Endothelial cell of umbilical vein (primary cell): ENCODE measurements at regions not wholly inside any gene's neighbourhood (a gene's known extent, or its start where the extent isn't known, plus 50 kb on each side); places are given as distances from the start of the nearest gene placed in this dataset.

Source experiments
- BruUV-seq: library from RNA; stranded (reverse); fragments of 400-500 nt; replicated peaks from 2 replicates; lab custom pipeline; 2021; lab: Mats Ljungman, UMichigan
- CTCF ChIA-PET: fragments of 300-600, 350-600 bp; sonication (Branson Sonifier 250); formaldehyde crosslinking; loops from one replicate; lab custom pipeline; 2021; ENCODE audit warnings: antibody characterized with exemption, inconsistent platforms; lab: Charles Lee
- POLR2A ChIA-PET: fragments of 300-600, 350-600 bp; sonication (Branson Sonifier 250); formaldehyde crosslinking; loops from one replicate; lab custom pipeline; 2021; ENCODE audit warnings: antibody characterized with exemption, inconsistent platforms; lab: Charles Lee
- DNase-seq: peaks from one replicate; pipeline ENCODE4 v3.0.0-alpha.2; 2011; ENCODE audit warnings: low read depth, low spot score
- FAIRE-seq: peaks from 2 replicates; lab custom pipeline; 2011; peaks lifted over from hg19 to GRCh38; lab: Jason Lieb, UNC
- H2AFZ ChIP-seq: 2 replicates; pipeline ENCODE4 v1.6.0; 2012; ENCODE audit warnings: low read depth, low read length, control low read depth, inconsistent platforms
- H3K27ac ChIP-seq: 2 replicates; pipeline ENCODE4 v1.5.1; 2011; ENCODE audit warnings: low read depth, mild to moderate bottlenecking, control low read depth, low read length, moderate library complexity; ENCODE audit not compliant: insufficient read depth
- H3K27me3 ChIP-seq, 2 experiments: 2 replicates each; pipeline versions ENCODE4 v1.6.0 to v1.6.1; 2011; ENCODE audit warnings: low read length in 2 of 2, mixed read lengths in 1 of 2; ENCODE audit not compliant: control insufficient read depth in 2 of 2, insufficient read depth in 2 of 2
- H3K36me3 ChIP-seq, 2 experiments: 2 replicates in 1 of 2; 3 replicates in 1 of 2; pipeline ENCODE4 v1.5.1; 2011; ENCODE audit warnings: low read length in 2 of 2, mild to moderate bottlenecking in 1 of 2, moderate library complexity in 1 of 2; ENCODE audit not compliant: control insufficient read depth in 2 of 2, insufficient read depth in 2 of 2; ENCODE audit errors: extremely low read depth in 1 of 2
- H3K4me1 ChIP-seq: 3 replicates; pipeline ENCODE4 v1.5.1; 2011; ENCODE audit warnings: mild to moderate bottlenecking, low read length; ENCODE audit not compliant: control insufficient read depth, insufficient read depth; ENCODE audit errors: extremely low read depth
- H3K4me2 ChIP-seq: 2 replicates; pipeline ENCODE4 v1.6.1; 2011; ENCODE audit warnings: low read length, control low read depth, mixed read lengths; ENCODE audit not compliant: insufficient read depth
- H3K4me3 ChIP-seq, 3 experiments: fragments of 200-600 bp in 1 of 3; sonication (generic), shearing (Covaris generic) in 1 of 3; replicated peaks in 1 of 3; 2 replicates each; pipeline ENCODE4 v1.5.1; 2011 to 2016; ENCODE audit warnings: control low read depth in 3 of 3, low read length in 3 of 3, mild to moderate bottlenecking in 2 of 3, inconsistent platforms in 1 of 3, low read depth in 1 of 3, moderate library complexity in 1 of 3; ENCODE audit not compliant: insufficient read depth in 1 of 3
- H3K79me2 ChIP-seq: 2 replicates; pipeline ENCODE4 v1.6.0; 2012; ENCODE audit warnings: low read length, inconsistent platforms; ENCODE audit not compliant: control insufficient read depth, insufficient read depth
- H3K9ac ChIP-seq: replicated peaks from 2 replicates; pipeline ENCODE3; 2011; ENCODE audit warnings: low read length, control low read depth; ENCODE audit not compliant: insufficient read depth; ENCODE audit errors: extremely low read depth
- H3K9me1 ChIP-seq: replicated peaks from 3 replicates; pipeline ENCODE4 v1.6.0; 2011; ENCODE audit warnings: mild to moderate bottlenecking, low read length; ENCODE audit not compliant: control insufficient read depth, insufficient read depth; ENCODE audit errors: extremely low read depth
- H3K9me3 ChIP-seq: replicated peaks from 2 replicates; pipeline ENCODE4 v1.5.1; 2012; ENCODE audit warnings: low read length, inconsistent platforms; ENCODE audit not compliant: control insufficient read depth, insufficient read depth
- H4K20me1 ChIP-seq: replicated peaks from 2 replicates; pipeline ENCODE3; 2011; ENCODE audit warnings: mild to moderate bottlenecking, low read length; ENCODE audit not compliant: control insufficient read depth, insufficient read depth; ENCODE audit errors: extremely low read depth
- FOS ChIP-seq: IDR thresholded peaks from 2 replicates; pipeline ENCODE4 v1.6.1; 2011; ENCODE audit warnings: mild to moderate bottlenecking, low read length, moderate library complexity, borderline replicate concordance; ENCODE audit not compliant: insufficient read depth
- JUN ChIP-seq: IDR thresholded peaks from 2 replicates; pipeline ENCODE4 v1.6.1; 2011; ENCODE audit warnings: borderline replicate concordance, low read depth; ENCODE audit not compliant: insufficient read length, insufficient read depth
- MYC ChIP-seq: IDR thresholded peaks from one replicate; pipeline ENCODE4 v1.6.1; 2011; ENCODE audit warnings: mild to moderate bottlenecking, low read depth, low read length
- POLR2A ChIP-seq: IDR thresholded peaks from 2 replicates; pipeline ENCODE4 v1.6.1; 2012; ENCODE audit warnings: low read depth, mild to moderate bottlenecking, control low read depth, low read length
- POLR2AphosphoS5 ChIP-seq: IDR thresholded peaks from 2 replicates; pipeline ENCODE4 v1.6.1; 2012; ENCODE audit warnings: low read depth, mild to moderate bottlenecking, control low read depth, low read length, moderate library complexity; ENCODE audit not compliant: insufficient read depth
- dilution Hi-C: fragments of 300-500 bp; cut with MboI; formaldehyde crosslinking; loops from one replicate; pipeline ENCODE4 v1.15.0; 2019; ENCODE audit warnings: low sequenced_read_pairs; ENCODE audit not compliant: extremely low pct_ligation_motif_present
- intact Hi-C: fragments of 100-400 bp; cut with micrococcal nuclease; formaldehyde crosslinking; loops from one replicate; pipeline ENCODE4 v1.10.0; 2022
- TF ChIP-seq, protein P1 (sequence below), 2 donors: IDR thresholded peaks; 1 replicate in 1 of 2; 2 replicates in 1 of 2; pipeline ENCODE4 v1.5.1; 2011; ENCODE audit warnings: low read length in 2 of 2, mild to moderate bottlenecking in 2 of 2, moderate library complexity in 2 of 2, control low read depth in 1 of 2, inconsistent platforms in 1 of 2, low read depth in 1 of 2; ENCODE audit not compliant: insufficient read depth in 1 of 2; ENCODE audit errors: extremely low read depth in 1 of 2
- TF ChIP-seq, protein P2 (sequence below): IDR thresholded peaks from 2 replicates; pipeline ENCODE4 v1.6.1; 2011; ENCODE audit not compliant: insufficient read depth, insufficient read length

DNA sequence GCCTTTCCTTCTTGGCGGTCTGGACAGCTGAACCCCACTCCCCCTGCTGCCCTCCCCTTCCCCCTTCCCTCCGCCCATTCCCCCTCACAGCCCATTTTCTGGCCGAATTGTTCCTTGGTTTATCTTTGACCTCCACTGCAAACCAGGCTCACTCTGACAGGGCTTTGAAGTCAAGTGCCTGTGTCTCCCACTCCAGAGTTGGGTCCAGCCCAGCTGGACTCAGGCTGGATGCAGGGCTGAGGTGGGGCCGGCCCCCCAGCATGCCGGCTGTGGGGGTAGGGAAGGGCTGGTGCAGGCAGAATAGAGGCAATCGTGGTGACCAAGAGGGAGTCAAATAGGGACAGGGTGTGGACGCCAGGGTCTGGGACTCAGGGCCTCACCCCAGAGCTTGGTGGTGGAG lies 57.0 kb upstream of the MRPS22 start:
- dilution Hi-C loops (no loop called here), intact Hi-C loops (no loop called here)
- Histone ChIP-seq H3K4me1 (no peaks in the 10 kb centered on the region), H3K27ac (no peak overlapping the region), H3K9me3 (no peaks in the 10 kb centered on the region), H3K4me2 (no peak overlapping the region), H3K9me1 (no peaks in the 10 kb centered on the region), H3K4me3 (no peak overlapping the region), H2AFZ (no peak overlapping the region), H3K9ac (no peak overlapping the region), H3K36me3 (no peaks in the 10 kb centered on the region), H3K27me3 (no peaks in the 10 kb centered on the region), H4K20me1 (no peaks in the 10 kb centered on the region), H3K79me2 (no peaks in the 10 kb centered on the region)
- FAIRE-seq (no peak), DNase-seq (no peak)
- TF ChIP-seq POLR2AphosphoS5, result no peak
- ChIA-PET CTCF (no interaction called here), POLR2A (no interaction called here)
- BruUV-seq, result no TSS peak

DNA sequence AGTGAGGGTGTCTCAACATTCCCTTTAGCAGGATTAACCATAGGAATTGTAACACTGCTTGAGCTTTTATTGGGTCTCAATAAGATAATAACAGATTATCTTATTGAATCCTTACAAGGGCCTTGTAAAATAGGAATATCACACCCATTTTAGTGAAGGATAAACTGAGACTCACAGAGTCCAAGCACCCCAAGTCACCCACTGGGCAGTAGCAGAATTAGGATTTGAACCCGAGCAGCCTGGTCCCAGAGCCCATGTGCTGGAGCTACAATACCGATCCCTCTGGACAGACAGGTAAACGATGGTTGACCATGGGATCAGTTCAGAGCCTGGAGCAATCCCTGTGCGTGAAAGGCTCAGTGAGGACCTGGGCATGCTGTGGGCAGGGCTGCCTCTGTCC lies 56.3 kb upstream of the MRPS22 start:
- H3K4me2 ChIP-seq, result no peak overlapping the region
- dilution Hi-C loops (no loop called here), intact Hi-C loops (no loop called here)
- TF ChIP-seq POLR2A, result no peak
- TF ChIP-seq FOS, result no peak
- TF ChIP-seq POLR2AphosphoS5, result no peak
- TF ChIP-seq JUN, result no peak
- TF ChIP-seq MYC, result no peak
- TF ChIP-seq, protein P1, sequence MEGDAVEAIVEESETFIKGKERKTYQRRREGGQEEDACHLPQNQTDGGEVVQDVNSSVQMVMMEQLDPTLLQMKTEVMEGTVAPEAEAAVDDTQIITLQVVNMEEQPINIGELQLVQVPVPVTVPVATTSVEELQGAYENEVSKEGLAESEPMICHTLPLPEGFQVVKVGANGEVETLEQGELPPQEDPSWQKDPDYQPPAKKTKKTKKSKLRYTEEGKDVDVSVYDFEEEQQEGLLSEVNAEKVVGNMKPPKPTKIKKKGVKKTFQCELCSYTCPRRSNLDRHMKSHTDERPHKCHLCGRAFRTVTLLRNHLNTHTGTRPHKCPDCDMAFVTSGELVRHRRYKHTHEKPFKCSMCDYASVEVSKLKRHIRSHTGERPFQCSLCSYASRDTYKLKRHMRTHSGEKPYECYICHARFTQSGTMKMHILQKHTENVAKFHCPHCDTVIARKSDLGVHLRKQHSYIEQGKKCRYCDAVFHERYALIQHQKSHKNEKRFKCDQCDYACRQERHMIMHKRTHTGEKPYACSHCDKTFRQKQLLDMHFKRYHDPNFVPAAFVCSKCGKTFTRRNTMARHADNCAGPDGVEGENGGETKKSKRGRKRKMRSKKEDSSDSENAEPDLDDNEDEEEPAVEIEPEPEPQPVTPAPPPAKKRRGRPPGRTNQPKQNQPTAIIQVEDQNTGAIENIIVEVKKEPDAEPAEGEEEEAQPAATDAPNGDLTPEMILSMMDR (IDR thresholded peaks at IDR 0.05; ENCODE audit: extremely low read depth in 1 of 2, insufficient read depth in 1 of 2, low read depth in 1 of 2, low read length in 2 of 2), result no peak
- TF ChIP-seq, protein P2, sequence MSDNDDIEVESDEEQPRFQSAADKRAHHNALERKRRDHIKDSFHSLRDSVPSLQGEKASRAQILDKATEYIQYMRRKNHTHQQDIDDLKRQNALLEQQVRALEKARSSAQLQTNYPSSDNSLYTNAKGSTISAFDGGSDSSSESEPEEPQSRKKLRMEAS, result no peak
- BruUV-seq, result no TSS peak
- H3K36me3 ChIP-seq, result no peaks in the 10 kb centered on the region
- no peak overlapping the region for H2AFZ ChIP-seq
- no peak overlapping the region for H3K27ac ChIP-seq
- CTCF ChIA-PET, result no interaction called here
- no peaks in the 10 kb centered on the region for H3K27me3 ChIP-seq
- H3K79me2 ChIP-seq, result no peaks in the 10 kb centered on the region
- H3K9me1 ChIP-seq, result no peaks in the 10 kb centered on the region
- H3K9ac ChIP-seq, result no peak overlapping the region
- no peaks in the 10 kb centered on the region for H3K9me3 ChIP-seq
- no peaks in the 10 kb centered on the region for H3K4me1 ChIP-seq
- no peak overlapping the region for H3K4me3 ChIP-seq
- no peaks in the 10 kb centered on the region for H4K20me1 ChIP-seq
- DNase-seq (no peak), FAIRE-seq (no peak)
- POLR2A ChIA-PET, result no interaction called here
